GM23338 (cell line): ENCODE measurements at regions not wholly inside any gene's neighbourhood (a gene's known extent, or its start where the extent isn't known, plus 50 kb on each side); places are given as distances from the start of the nearest gene placed in this dataset.
"Not testable (repeated sequence)": the region's sequence is repeated elsewhere in the genome, so short reads cannot be mapped to it uniquely, and the experiment has no call there.

Experiments
- ATAC-seq: fragments of 200-7000 bp; cut with Tn5 transposase; 3 replicates; pipeline ENCODE4 v1.9.1; 2020
- DNase-seq: peaks from one replicate; pipeline ENCODE4 v3.0.0-alpha.2; 2015; ENCODE audit warnings: low spot score
- H2AFZ ChIP-seq: fragments of 200-600 bp; sonication (generic); 2 replicates; pipeline ENCODE4 v1.8.0; 2016; ENCODE audit warnings: antibody characterized with exemption, mild to moderate bottlenecking, moderate library complexity
- H3F3A ChIP-seq: fragments of 200-600 bp; sonication (generic); replicated peaks from 2 replicates; pipeline ENCODE4 v1.8.0; 2017; ENCODE audit warnings: antibody characterized with exemption, mixed run types, low read depth
- H3K27ac ChIP-seq: fragments of 200-600 bp; sonication (generic); 2 replicates; pipeline ENCODE4 v1.6.1; 2016; ENCODE audit warnings: low read depth
- H3K27me3 ChIP-seq: fragments of 200-600 bp; sonication (generic); 2 replicates; pipeline ENCODE4 v1.8.0; 2016; ENCODE audit warnings: mild to moderate bottlenecking, mixed run types, moderate library complexity; ENCODE audit not compliant: insufficient read depth
- H3K36me3 ChIP-seq: fragments of 200-600 bp; sonication (generic); 2 replicates; pipeline ENCODE4 v1.8.0; 2016; ENCODE audit warnings: mild to moderate bottlenecking; ENCODE audit not compliant: insufficient read depth
- H3K4me1 ChIP-seq: fragments of 200-600 bp; sonication (generic); 2 replicates; pipeline ENCODE4 v1.8.0; 2016; ENCODE audit warnings: mild to moderate bottlenecking, moderate library complexity; ENCODE audit not compliant: insufficient read depth
- H3K4me2 ChIP-seq: fragments of 200-600 bp; sonication (generic); 2 replicates; pipeline ENCODE4 v1.7.1; 2017; ENCODE audit warnings: mixed run types
- H3K4me3 ChIP-seq: fragments of 200-600 bp; sonication (generic); 2 replicates; pipeline ENCODE4 v1.6.1; 2016; ENCODE audit warnings: mixed run types
- H3K79me2 ChIP-seq: fragments of 200-600 bp; sonication (generic); replicated peaks from 2 replicates; pipeline ENCODE4 v1.8.0; 2017; ENCODE audit warnings: mild to moderate bottlenecking; ENCODE audit not compliant: insufficient read depth
- H3K9me2 ChIP-seq: fragments of 200-600 bp; sonication (generic); 2 replicates; pipeline ENCODE4 v1.8.0; 2017; ENCODE audit not compliant: insufficient read depth
- H4K20me1 ChIP-seq: fragments of 200-600 bp; sonication (generic); replicated peaks from 2 replicates; pipeline ENCODE4 v1.8.0; 2017; ENCODE audit warnings: mild to moderate bottlenecking; ENCODE audit not compliant: insufficient read depth
- H3K27ac Mint-ChIP-seq: 2 replicates; pipeline ENCODE4 v1.8.0; 2020; ENCODE audit warnings: inconsistent platforms, mild to moderate bottlenecking, moderate library complexity, mixed read lengths
- H3K27me3 Mint-ChIP-seq: 3 replicates; pipeline ENCODE4 v1.8.0; 2022; ENCODE audit warnings: low read depth, mild to moderate bottlenecking, moderate library complexity, mixed read lengths, inconsistent platforms; ENCODE audit not compliant: insufficient read depth, poor library complexity
- H3K36me3 Mint-ChIP-seq: 3 replicates; pipeline ENCODE4 v1.8.0; 2021; ENCODE audit warnings: low read depth, mild to moderate bottlenecking, inconsistent platforms, moderate library complexity, mixed read lengths
- H3K4me1 Mint-ChIP-seq: 3 replicates; pipeline ENCODE4 v1.8.0; 2020; ENCODE audit warnings: mild to moderate bottlenecking, inconsistent platforms, mixed read lengths
- H3K4me3 Mint-ChIP-seq: 3 replicates; pipeline ENCODE4 v1.8.0; 2021; ENCODE audit warnings: moderate library complexity, mild to moderate bottlenecking, inconsistent platforms, mixed read lengths
- H3K9me3 Mint-ChIP-seq: 3 replicates; pipeline ENCODE4 v1.8.0; 2020; ENCODE audit warnings: moderate library complexity, mild to moderate bottlenecking, inconsistent platforms, mixed read lengths
- CTCF ChIP-seq, 2 experiments: fragments of 200-600 bp in 1 of 2; sonication (generic) in 1 of 2; conservative IDR thresholded peaks; 2 replicates each; pipeline versions ENCODE4 v1.5.1 to v1.6.1; 2016 to 2017; ENCODE audit warnings: antibody characterized with exemption in 2 of 2, low read depth in 2 of 2, mild to moderate bottlenecking in 2 of 2, moderate library complexity in 1 of 2
- EZH2phosphoT487 ChIP-seq: fragments of 200-600 bp; sonication (generic); IDR thresholded peaks from one replicate; pipeline ENCODE4 v1.8.1; 2018; ENCODE audit warnings: antibody characterized with exemption; ENCODE audit not compliant: unreplicated experiment
- JUNB ChIP-seq: IDR thresholded peaks from one replicate; pipeline ENCODE4 v1.6.1; 2016; ENCODE audit warnings: antibody characterized with exemption; ENCODE audit not compliant: unreplicated experiment
- TF ChIP-seq, protein P1 (sequence below): IDR thresholded peaks from one replicate; pipeline ENCODE4 v1.6.1; 2018; ENCODE audit warnings: antibody characterized with exemption; ENCODE audit not compliant: unreplicated experiment

DNA sequence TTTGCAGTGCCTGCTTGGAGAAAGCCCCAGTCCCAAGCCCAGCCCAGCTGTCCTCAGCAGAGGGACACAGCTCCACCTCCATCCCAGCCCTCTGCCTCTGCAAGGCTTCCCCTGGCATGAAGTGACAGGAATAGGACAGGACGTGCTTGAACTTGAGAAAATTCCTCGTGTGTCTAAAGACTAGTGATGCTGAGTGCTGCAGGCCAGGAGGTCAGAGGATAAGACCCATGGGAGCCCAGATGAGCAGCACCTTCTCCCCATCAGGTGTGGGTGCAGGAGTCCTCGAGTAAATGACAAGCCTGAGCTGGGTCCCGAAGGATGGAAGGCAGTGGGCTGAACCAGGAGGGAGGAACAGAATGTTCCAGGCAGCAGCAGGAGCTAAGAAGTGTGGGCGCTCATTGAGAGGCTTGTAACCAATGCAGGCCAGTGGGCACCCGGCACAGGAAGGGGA, 67.8 kb upstream of the UXS1 start (continued):
- TF ChIP-seq, protein P1, sequence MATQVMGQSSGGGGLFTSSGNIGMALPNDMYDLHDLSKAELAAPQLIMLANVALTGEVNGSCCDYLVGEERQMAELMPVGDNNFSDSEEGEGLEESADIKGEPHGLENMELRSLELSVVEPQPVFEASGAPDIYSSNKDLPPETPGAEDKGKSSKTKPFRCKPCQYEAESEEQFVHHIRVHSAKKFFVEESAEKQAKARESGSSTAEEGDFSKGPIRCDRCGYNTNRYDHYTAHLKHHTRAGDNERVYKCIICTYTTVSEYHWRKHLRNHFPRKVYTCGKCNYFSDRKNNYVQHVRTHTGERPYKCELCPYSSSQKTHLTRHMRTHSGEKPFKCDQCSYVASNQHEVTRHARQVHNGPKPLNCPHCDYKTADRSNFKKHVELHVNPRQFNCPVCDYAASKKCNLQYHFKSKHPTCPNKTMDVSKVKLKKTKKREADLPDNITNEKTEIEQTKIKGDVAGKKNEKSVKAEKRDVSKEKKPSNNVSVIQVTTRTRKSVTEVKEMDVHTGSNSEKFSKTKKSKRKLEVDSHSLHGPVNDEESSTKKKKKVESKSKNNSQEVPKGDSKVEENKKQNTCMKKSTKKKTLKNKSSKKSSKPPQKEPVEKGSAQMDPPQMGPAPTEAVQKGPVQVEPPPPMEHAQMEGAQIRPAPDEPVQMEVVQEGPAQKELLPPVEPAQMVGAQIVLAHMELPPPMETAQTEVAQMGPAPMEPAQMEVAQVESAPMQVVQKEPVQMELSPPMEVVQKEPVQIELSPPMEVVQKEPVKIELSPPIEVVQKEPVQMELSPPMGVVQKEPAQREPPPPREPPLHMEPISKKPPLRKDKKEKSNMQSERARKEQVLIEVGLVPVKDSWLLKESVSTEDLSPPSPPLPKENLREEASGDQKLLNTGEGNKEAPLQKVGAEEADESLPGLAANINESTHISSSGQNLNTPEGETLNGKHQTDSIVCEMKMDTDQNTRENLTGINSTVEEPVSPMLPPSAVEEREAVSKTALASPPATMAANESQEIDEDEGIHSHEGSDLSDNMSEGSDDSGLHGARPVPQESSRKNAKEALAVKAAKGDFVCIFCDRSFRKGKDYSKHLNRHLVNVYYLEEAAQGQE = no peak
- TF ChIP-seq EZH2phosphoT487 = no peak

DNA sequence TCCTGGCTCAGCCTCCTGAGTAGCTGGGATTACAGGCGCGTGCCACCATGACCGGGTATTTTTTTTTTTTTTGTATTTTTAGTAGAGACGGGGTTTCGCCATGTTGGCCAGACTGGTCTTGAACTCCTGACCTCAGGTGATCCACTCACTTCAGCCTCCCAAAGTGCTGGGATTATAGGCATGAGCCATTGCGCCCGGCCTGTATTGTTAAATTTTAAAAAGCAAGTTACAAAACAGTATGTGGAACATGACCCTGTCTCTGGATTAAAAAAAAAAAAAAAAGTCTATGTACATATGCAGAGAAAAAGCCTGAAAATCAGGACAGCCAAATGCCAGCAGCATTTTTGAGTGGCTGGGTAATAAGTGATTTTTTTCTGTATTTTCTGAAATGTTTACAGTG, 64.8 kb upstream of the UXS1 start:
- H4K20me1 ChIP-seq, H3K4me3 Mint-ChIP-seq, H3K36me3 Mint-ChIP-seq, H3K36me3 ChIP-seq, H3K27ac Mint-ChIP-seq, H3K27me3 Mint-ChIP-seq, H2AFZ ChIP-seq, H3K9me2 ChIP-seq, H3K9me3 Mint-ChIP-seq, H3K4me2 ChIP-seq, H3K27ac ChIP-seq, H3K27me3 ChIP-seq, ATAC-seq, H3K4me3 ChIP-seq, H3K4me1 ChIP-seq, H3F3A ChIP-seq, H3K4me1 Mint-ChIP-seq, DNase-seq, H3K79me2 ChIP-seq: not testable (repeated sequence)

- Histone ChIP-seq H3K36me3 (no peaks in the 10 kb centered on the region), H3K4me3 (no peak overlapping the region), H3K79me2 (no peaks in the 10 kb centered on the region), H3K27me3 (no peaks in the 10 kb centered on the region), H3F3A (no peaks in the 10 kb centered on the region), H3K27ac (no peak overlapping the region), H3K9me2 (no peaks in the 10 kb centered on the region), H2AFZ (no peak overlapping the region), H3K4me1 (no peaks in the 10 kb centered on the region), H4K20me1 (no peaks in the 10 kb centered on the region), H3K4me2 (no peak overlapping the region)
- no peak for ATAC-seq
- no peak for TF ChIP-seq CTCF (conservative IDR thresholded peaks at IDR 0.05; ENCODE audit: low read depth in 2 of 2)
- TF ChIP-seq, protein P1 = no peak
- TF ChIP-seq JUNB = no peak
- Mint-ChIP-seq H3K4me1 (no peaks in the 10 kb centered on the region), H3K27me3 (no peaks in the 10 kb centered on the region), H3K9me3 (no peaks in the 10 kb centered on the region), H3K27ac (no peak overlapping the region), H3K36me3 (no peaks in the 10 kb centered on the region), H3K4me3 (no peak overlapping the region)
- no peak for DNase-seq
These were observed 63.7 kb upstream of the UXS1 start for GRCh38 chr2:106257830-106258229.
